ENCODE measurements at regions not wholly inside any gene's neighbourhood (a gene's known extent, or its start where the extent isn't known, plus 50 kb on each side); places are given as distances from the start of the nearest gene placed in this dataset.

- DNase-seq (ENCODE audit: low read depth) = peak; percentile 72
- TF ChIP-seq CTCF (IDR thresholded peaks at IDR 0.05; ENCODE audit: insufficient read depth, low read depth, low read length) = no peak
- no peak overlapping the region for H3K4me3 ChIP-seq (ENCODE audit: low read depth, low read length)
These were observed 130.1 kb upstream of the DST start for GRCh38 chr6:56772737-56773184.

GRCh38 chr6:56771929-56772607, 129.4 kb upstream of the DST start:
- H3K4me3 ChIP-seq (ENCODE audit: low read depth, low read length) = no peak overlapping the region
- no peak for TF ChIP-seq CTCF (IDR thresholded peaks at IDR 0.05; ENCODE audit: insufficient read depth, low read depth, low read length)
- no peak for DNase-seq (ENCODE audit: low read depth)

- H3K4me3 ChIP-seq (ENCODE audit: low read depth, low read length) = no peak overlapping the region
- no peak for DNase-seq (ENCODE audit: low read depth)
- TF ChIP-seq CTCF (IDR thresholded peaks at IDR 0.05; ENCODE audit: insufficient read depth, low read depth, low read length) = no peak
These were observed 128.5 kb upstream of the DST start for GRCh38 chr6:56771189-56771588.

GRCh38 chr6:56770011-56770520, 127.4 kb upstream of the DST start:
- H3K4me3 ChIP-seq (ENCODE audit: low read depth, low read length) = no peak overlapping the region
- peak; percentile 46 for DNase-seq (ENCODE audit: low read depth)
- TF ChIP-seq CTCF (IDR thresholded peaks at IDR 0.05; ENCODE audit: insufficient read depth, low read depth, low read length) = no peak

GRCh38 chr6:56767892-56768531, 125.3 kb upstream of the DST start:
- peak; percentile 11 for TF ChIP-seq CTCF (IDR thresholded peaks at IDR 0.05; ENCODE audit: insufficient read depth, low read depth, low read length)
- no peak overlapping the region for H3K4me3 ChIP-seq (ENCODE audit: low read depth, low read length)
- no peak for DNase-seq (ENCODE audit: low read depth)

GRCh38 chr6:56767435-56767834, 124.7 kb upstream of the DST start:
- no peak overlapping the region for H3K4me3 ChIP-seq (ENCODE audit: low read depth, low read length)
- TF ChIP-seq CTCF (IDR thresholded peaks at IDR 0.05; ENCODE audit: insufficient read depth, low read depth, low read length) = no peak
- no peak for DNase-seq (ENCODE audit: low read depth)
